Posterior cingulate gyrus (tissue), 11 donors: ENCODE measurements at regions not wholly inside any gene's neighbourhood (a gene's known extent, or its start where the extent isn't known, plus 50 kb on each side); places are given as distances from the start of the nearest gene placed in this dataset.

Source experiments
- DNase-seq, 10 donors: peaks; one replicate each; pipeline versions ENCODE4 v3.0.0 to v3.0.0-alpha.2; 2020 to 2021; ENCODE audit warnings: mixed read lengths in 3 of 10
- intact Hi-C: fragments of 100-400 bp; cut with DNase I; formaldehyde crosslinking; loops from one replicate; pipeline ENCODE4 v1.15.1; 2023

DNA sequence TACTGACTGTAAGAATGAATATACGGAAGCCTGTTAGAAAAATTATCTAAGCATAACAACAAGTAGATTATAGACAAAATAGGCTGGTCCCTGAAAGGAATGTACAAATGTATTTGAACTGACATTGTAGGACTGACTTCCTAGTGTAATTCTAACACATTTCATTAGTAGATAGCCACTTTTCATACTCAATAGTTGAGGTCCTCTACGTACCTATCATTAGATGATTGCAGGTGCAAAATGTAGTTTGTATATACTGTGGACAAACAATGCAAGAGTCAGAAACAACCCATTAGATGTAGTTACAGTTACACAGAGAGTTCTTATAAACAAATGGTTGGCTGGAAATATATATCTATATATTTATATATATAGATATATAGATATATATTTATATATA is 402.3 kb upstream of the SLITRK6 start:
- DNase-seq, result no peak
- intact Hi-C loops, result no loop called here

DNA sequence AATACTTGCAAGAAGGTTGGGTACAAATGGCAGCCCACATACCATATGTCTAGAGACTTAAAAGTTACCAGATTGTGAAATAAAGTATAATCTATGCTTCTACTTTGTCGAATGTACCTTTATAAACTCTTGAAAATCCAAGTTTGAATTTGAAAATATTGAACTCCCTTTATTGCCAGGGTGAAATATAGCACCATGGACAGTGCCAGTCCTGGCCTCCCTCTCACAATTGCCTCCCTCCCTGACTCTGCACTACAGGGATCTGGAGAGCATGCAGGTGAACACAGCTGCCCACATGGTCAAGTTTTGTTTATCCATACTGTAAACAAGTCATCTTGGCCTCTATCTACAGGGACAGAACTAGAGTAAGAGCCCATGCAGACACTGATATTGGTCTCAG is 394.1 kb upstream of the SLITRK6 start:
- intact Hi-C loops, result no loop called here
- DNase-seq, result no peak

- intact Hi-C loops, result no loop called here
- DNase-seq, result no peak
These were observed 389.0 kb upstream of the SLITRK6 start for GRCh38 chr13:86188170-86188569.

DNA sequence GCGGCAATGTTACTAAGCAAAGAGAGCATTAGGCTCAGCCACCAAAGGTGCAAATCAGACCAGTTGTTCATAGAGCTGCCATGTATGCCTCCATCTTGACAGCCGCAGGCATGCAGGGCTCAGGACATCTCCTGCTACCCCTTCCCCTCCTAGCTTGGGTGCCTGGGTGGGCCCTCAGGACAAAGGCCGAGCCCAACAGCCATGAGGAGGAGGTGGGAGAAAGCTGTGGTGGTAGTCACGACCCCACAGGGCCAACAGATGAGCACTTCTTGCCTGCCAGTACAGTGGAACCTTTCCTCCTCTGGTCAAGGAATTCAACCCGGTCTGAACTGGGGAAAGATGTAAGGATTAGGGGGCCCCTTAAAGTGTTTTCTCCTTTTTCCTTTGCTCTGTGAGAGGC is 386.4 kb upstream of the SLITRK6 start:
- intact Hi-C loops, result no loop called here
- peak in 1 of 10 donors; percentile 34 for DNase-seq

DNA sequence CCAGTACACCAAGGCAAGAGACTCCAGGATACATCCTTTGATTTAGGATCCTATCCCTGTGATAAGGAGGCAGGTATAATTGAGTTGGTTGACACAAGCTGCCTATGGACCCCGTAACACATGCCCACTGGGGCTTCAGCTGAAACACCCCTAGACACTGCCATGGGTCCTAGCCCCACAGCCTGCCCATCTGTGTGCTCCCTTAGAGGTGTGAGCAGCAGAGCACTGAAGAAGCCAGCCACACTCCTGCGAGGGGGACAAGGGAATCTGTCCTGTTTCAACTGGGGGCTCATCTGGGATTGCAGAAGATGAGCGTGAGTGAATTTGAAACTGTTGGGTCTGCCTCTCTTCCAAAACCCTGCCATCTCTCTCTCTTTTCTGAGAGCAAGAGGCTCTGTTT is 385.9 kb upstream of the SLITRK6 start:
- peak in 2 of 10 donors; percentile 32 to 67 for DNase-seq
- intact Hi-C loops, result no loop called here

DNA sequence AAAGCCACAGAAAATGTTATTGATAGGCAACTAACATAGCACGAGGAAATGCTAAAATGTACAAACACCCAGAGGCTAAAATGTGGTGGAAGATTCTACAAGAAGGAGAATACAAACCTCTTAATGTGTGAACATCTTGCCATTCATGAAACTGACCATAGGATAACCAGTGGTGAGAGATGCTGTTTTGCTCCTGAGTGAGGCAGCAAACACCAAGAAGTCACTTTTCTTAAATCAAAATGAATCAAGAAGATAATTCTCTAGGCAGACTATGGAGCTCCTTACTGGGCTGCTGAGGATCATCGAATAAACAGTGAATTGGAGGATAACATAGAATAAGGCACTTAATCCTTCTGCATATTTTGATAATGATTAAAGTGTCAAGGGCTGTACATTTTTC is 375.4 kb upstream of the SLITRK6 start:
- intact Hi-C loops, result no loop called here
- DNase-seq, result no peak

- intact Hi-C loops, result no loop called here
These were observed 373.7 kb upstream of the SLITRK6 start for GRCh38 chr13:86172961-86173360.

DNA sequence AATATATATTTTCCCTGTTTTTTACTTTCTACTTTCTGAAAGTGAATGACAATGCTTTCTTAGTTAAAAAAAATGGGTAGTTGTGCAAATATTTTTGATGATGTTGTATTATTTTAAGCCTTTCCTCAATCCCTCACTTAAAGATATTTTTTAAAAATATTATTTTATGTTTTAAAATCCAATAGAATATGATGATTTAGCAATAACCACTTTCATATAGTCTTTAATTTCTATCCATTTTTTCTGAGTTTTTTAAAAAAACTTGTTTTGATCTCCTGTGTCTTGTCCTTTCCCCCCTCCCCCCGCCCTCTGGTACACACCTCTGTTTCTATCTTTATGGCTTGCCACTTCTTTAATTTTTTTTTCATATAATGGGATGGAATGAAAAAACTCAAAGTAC is 362.0 kb upstream of the SLITRK6 start:
- intact Hi-C loops, result no loop called here
- DNase-seq, result no peak

More at GRCh38 chr13:86172961-86173360, 373.7 kb upstream of the SLITRK6 start:
- DNase-seq, result no peak

GRCh38 chr13:86155756-86156155 is 356.5 kb upstream of the SLITRK6 start:
- intact Hi-C loops, result no loop called here
- DNase-seq, result no peak

GRCh38 chr13:86142080-86142479 is 342.9 kb upstream of the SLITRK6 start:
- intact Hi-C loops, result no loop called here
- DNase-seq, result no peak

- no peak for DNase-seq
- intact Hi-C loops, result no loop called here
These were observed 336.6 kb upstream of the SLITRK6 start for GRCh38 chr13:86135856-86136255.

DNA sequence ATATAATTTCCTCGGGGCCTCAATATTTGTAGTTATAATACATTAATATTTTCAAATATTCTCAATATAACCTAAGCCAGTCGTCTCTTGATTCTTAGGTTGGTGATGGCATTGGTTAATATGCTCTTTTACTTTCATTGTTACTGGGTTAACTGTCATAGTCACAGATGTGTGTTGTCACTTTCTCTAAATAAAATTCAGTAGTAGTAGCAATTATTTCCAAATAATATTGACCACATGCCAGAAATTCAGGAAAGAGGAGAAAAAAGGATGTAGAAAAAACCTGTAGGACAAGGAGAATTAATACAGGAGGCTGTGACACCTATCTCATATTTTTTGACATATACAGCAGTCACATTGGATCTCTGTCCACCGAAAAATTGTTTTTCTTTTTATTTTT is 322.7 kb upstream of the SLITRK6 start:
- intact Hi-C loops, result no loop called here
- DNase-seq, result no peak

GRCh38 chr13:86109107-86109506 is 309.9 kb upstream of the SLITRK6 start:
- intact Hi-C loops, result no loop called here

GRCh38 chr13:86108334-86108733 is 309.1 kb upstream of the SLITRK6 start:
- intact Hi-C loops, result no loop called here
- DNase-seq, result no peak

More at GRCh38 chr13:86109107-86109506, 309.9 kb upstream of the SLITRK6 start:
- DNase-seq, result no peak

DNA sequence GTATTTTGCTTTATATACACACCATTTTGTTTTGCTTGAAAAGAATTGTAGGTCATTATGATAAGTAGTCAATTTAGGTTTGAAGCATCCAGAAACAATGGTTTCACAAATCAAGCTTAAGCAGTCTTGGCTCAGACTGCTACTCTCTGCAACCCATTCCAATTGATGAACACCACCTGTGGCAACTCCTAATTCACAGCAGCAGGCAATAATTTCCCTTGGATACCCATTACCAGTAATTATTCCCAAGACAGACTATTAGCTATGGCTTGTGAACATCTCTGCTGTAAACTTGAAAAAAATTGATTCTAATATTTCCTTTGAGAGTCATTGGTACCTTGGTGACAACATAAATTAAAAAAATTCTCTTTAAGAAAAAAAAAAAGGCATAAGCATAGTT is 299.3 kb upstream of the SLITRK6 start:
- intact Hi-C loops, result no loop called here

DNA sequence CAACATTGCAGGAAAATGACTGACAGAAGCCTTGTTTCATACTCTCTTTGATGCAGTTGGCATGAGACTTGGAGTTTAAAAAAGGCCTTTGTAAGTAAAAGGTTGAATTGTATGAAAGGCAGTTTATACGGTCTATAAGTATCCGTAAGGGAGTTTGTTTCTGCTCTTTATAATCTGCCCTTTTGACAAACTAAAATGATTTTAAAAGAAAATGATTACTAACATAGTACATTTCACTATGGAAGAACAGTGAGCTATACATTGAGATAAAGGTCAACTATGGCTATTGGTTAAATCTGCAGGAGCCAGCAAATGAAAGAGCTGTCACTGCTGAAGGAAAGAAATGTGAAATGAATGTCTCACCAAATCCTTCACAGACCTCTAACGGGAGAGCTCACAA is 296.1 kb upstream of the SLITRK6 start:
- no peak for DNase-seq
- intact Hi-C loops, result no loop called here

More for the DNA sequence above, 299.3 kb upstream of the SLITRK6 start:
- no peak for DNase-seq

GRCh38 chr13:86090181-86090580 is 291.0 kb upstream of the SLITRK6 start:
- intact Hi-C loops, result no loop called here
- DNase-seq, result no peak

DNA sequence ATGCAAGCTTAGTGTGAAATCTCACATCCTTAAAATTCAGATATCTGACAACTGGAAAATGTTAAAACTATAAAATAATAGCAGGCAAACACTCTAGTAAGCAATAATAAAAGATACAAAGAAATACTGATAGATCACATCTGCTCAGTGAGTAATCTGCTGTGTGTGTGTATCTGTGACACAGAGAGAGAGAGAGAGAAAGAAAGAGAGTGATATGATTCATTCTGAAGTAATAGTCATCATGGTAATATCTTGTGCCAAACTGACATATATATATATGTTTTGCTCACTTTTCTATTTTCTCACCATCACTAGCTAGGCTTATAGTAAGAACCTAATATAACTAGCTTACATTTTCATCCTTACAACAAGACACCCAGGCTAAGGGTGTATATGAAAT is 288.0 kb upstream of the SLITRK6 start:
- no peak for DNase-seq
- intact Hi-C loops, result loop anchor here (10.0 kb wide), 1 partner anchor 1578 kb away; no protein-coding TSS in a partner anchor

- intact Hi-C loops, result loop anchor here (10.0 kb wide), 1 partner anchor 1579 kb away; no protein-coding TSS in a partner anchor
- DNase-seq, result no peak
These were observed 286.7 kb upstream of the SLITRK6 start for GRCh38 chr13:86085890-86086289.

DNA sequence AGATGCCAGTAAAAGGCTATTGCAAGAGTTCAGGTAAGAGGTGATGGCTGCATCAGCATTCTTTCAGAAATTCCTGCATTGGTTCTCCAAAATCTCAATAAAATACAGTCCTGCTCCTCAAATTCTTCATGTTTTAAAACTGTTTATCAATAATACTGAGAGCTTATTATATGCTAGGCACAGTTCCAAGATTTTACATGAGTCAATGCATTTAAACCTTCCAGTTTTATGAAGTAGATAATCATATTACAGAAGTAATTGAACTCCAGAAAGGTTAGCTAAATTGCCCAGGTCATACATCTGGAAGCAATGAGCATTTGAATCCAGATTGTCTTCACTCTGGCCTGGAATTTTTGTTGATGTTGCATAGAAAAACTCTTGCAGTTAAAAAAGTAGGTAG is 282.9 kb upstream of the SLITRK6 start:
- intact Hi-C loops, result loop anchor here (10.0 kb wide), 1 partner anchor 1583 kb away; no protein-coding TSS in a partner anchor
- no peak for DNase-seq

GRCh38 chr13:86080340-86080995 is 281.2 kb upstream of the SLITRK6 start:
- intact Hi-C loops, result loop anchor here (10.0 kb wide), 1 partner anchor 1584 kb away; no protein-coding TSS in a partner anchor
- DNase-seq, result no peak

GRCh38 chr13:86066611-86067365 is 267.6 kb upstream of the SLITRK6 start:
- no peak for DNase-seq
- intact Hi-C loops, result no loop called here
